ENCODE measurements at regions not wholly inside any gene's neighbourhood (a gene's known extent, or its start where the extent isn't known, plus 50 kb on each side); places are given as distances from the start of the nearest gene placed in this dataset.

- no peak for DNase-seq (ENCODE audit: low read depth)
Measured at GRCh38 chr7:52700349-52700748, 335.1 kb upstream of the POM121L12 start.

- DNase-seq (ENCODE audit: low read depth) = no peak
Measured at GRCh38 chr7:52695973-52696595, 339.3 kb upstream of the POM121L12 start.

GRCh38 chr7:52691257-52691656 lies 344.2 kb upstream of the POM121L12 start:
- no peak for DNase-seq (ENCODE audit: low read depth)

- no peak for DNase-seq (ENCODE audit: low read depth)
Measured at GRCh38 chr7:52689912-52690311, 345.5 kb upstream of the POM121L12 start.

DNA sequence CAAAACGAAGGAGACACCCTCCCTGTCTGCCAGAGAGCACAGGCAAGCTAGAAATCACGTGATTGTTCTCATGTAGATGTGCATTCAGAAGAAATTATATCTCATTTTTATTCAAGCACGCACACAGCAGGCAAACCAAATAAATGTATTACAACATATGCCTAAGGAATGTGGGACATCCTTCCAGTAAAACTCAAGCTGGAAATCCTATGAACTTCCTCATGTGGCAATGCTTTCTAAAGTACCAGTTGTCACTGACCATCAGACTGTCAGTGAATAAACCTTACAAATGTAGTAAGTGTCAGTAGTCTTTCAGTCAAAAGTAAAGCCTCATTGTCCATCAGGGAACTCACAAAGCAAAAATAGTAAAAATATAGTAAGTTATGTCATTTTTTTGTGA lies 350.1 kb upstream of the POM121L12 start:
- DNase-seq (ENCODE audit: low read depth) = no peak

GRCh38 chr7:52684388-52684787 lies 351.0 kb upstream of the POM121L12 start:
- DNase-seq (ENCODE audit: low read depth) = no peak

DNA sequence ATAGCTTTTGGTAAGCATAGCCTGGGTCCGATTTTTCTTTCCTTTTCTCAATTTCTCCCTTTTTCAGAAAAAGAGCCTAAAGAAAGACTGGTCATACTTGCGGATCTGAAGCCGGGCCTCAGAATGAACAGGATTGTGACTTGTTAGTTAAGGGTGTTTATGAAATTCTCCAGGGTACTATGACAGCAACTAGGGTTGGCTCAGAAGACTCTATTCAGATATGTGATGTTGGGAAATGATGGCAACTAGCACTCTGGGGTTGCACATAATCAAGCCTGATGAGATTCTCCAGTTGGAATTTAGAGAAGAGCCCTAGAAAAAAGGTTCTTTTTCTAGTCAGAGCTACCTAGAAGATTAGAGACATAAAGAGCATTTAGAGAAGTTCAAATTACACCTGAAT lies 352.4 kb upstream of the POM121L12 start:
- no peak for DNase-seq (ENCODE audit: low read depth)

- DNase-seq (ENCODE audit: low read depth) = no peak
Measured at GRCh38 chr7:52670608-52671225, 364.7 kb upstream of the POM121L12 start.

GRCh38 chr7:52669031-52669430 lies 366.4 kb upstream of the POM121L12 start:
- DNase-seq (ENCODE audit: low read depth) = no peak

- DNase-seq (ENCODE audit: low read depth) = no peak
Measured at GRCh38 chr7:52668435-52668834, 367.0 kb upstream of the POM121L12 start.

GRCh38 chr7:52659178-52659577 lies 376.3 kb upstream of the POM121L12 start:
- DNase-seq (ENCODE audit: low read depth) = no peak

DNA sequence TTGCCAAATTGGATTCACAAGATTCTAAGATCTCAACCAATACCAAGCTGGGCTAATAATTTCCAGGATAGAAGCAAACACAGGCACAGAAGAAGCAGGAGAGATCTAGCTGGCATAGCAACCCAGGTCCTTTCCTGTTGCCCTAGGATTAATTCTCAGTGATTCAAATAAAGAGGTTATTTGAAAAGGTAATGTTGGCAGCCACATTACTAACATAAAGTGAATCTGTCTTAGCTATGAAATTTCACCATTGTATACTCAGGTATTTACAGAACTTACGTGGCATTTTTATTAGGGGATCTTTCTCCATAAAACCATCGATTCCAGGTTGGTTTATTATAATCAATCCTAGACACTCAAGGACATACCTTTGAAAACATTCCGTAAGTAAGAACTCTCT lies 379.3 kb upstream of the POM121L12 start:
- no peak for DNase-seq (ENCODE audit: low read depth)

DNA sequence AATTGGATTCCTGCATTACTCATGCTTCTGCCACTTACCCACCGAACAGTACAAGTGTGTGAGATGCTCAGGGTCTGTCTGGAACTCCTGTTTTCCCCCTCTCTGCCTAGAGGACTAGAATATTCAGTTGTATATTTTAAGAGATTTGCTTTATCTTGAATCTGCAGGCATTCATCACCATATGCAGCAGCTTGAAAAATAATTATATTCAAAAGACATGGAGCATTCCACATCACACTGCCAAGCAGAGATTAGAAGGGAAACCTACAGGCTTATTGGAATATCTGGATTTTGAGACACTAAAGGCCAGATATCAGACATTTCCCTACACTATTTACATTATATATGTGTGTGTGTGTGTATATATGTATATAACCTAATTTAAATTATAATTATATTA lies 382.8 kb upstream of the POM121L12 start:
- no peak for DNase-seq (ENCODE audit: low read depth)

DNA sequence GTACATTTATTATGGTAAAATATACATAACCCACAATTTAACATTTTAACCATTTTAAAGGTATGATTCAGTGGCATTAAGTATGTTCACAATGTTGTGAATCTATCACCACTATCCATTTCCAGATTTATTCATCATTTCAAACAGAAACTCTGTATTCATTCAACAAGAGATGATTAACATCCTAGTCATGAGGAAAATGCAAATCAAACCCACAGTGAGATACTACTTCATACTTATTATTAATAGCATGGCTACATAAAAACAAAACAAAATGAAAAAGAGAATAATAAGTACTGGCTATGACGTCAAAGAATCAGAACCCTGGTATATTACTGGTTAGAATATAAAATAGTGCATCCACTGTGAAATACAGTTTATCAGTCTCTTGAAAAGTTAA lies 386.6 kb upstream of the POM121L12 start:
- no peak for DNase-seq (ENCODE audit: low read depth)

- DNase-seq (ENCODE audit: low read depth) = no peak
Measured at GRCh38 chr7:52647046-52647445, 388.4 kb upstream of the POM121L12 start.

- no peak for DNase-seq (ENCODE audit: low read depth)
Measured at GRCh38 chr7:52639981-52640380, 395.5 kb upstream of the POM121L12 start.

DNA sequence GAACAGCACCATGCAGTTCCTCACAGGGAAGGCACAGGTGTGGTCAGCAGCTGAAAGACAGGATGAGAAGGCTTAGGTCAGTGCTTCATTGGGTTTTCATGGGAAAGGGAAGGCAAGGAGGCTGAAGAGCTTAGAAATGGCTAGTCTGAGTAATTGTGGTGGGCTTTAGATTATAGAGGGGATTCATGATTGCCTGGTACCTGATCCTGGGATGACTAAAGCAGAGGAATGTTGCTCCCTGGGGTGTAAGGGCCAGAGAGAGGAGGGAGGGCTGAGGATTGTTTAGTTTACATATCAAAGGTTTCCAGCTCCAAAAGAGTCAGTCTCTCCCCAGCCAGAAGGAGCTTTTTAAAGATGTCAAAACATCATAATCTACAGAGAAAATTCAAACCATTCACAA lies 396.3 kb upstream of the POM121L12 start:
- DNase-seq (ENCODE audit: low read depth) = no peak

DNA sequence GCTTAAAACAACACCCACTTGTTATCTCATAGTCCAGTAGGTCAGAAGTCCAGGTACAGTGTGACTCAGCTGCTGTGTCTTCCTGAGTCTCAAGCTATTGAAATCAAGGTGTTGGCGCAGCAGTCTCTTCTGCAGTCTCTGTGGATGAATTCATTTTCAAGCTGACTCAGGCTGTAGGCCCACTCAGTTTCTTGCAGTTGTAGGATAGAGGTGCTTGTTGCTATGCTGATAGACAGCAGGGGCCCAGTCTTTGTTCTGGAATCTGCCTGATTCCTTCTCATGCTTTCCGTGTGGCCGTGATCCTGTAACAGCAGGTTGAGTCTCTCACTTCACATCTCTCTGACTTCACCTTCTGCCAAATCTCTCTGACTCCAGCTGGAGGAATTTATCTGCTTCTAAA lies 400.4 kb upstream of the POM121L12 start:
- no peak for DNase-seq (ENCODE audit: low read depth)

- DNase-seq (ENCODE audit: low read depth) = no peak
Measured at GRCh38 chr7:52620849-52621248, 414.6 kb upstream of the POM121L12 start.

DNA sequence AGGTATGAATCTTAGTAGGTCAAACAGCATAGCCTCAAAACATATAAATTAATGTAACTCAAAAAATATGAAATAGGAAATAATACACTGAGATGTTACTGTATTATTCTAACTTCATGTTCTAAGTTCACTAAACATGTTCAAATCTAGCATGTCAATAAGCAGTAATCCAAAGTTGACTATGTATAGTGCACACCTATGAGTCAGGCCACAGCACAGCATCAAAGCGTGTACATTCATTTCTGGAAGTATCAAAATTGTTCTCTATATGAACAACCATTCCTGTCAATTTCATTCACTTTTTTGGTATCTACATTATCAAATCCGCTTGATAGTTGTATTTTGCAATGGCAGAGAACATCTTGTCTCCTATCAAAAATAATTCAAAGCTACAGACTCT lies 418.9 kb upstream of the POM121L12 start:
- no peak for DNase-seq (ENCODE audit: low read depth)

GRCh38 chr7:52615021-52615695 lies 420.3 kb upstream of the POM121L12 start:
- no peak for DNase-seq (ENCODE audit: low read depth)

DNA sequence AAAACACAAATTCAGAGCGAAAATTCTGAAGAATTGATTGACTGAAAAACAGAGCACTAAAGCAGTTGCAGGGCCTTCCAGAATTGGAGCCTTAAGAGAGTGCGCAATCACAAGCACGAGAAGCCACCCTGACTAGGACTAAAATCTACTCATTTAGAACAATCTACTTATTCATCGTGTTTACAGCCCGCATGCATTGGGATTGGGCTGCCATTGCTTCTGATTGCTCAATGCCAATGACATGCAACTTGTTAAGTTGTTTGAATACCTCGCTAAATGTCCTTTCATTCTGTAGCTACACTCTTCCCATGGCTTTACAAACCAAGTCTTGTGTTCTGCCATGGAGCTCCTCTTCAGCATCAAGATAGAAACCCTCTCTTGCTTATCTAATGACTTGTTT lies 425.9 kb upstream of the POM121L12 start:
- DNase-seq (ENCODE audit: low read depth) = no peak

DNA sequence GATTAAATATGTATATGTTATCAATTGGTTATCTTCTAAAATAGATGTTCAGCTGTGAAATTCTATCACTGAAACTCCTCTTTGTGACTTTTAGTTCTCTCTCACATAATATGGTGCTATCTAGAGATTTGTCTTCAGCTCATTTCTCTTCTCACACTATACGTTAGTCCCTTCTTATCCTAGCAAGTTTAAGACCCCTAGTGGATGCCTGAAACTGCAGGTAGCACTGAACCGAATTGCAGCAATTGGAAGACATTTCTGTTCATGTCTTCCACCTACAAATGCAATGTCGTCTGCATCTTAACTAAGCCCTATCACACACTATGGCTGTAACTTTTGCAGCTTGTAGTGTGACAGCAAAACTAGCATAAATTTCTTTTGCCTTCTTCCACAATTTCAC lies 442.7 kb upstream of the POM121L12 start:
- DNase-seq (ENCODE audit: low read depth) = no peak

DNA sequence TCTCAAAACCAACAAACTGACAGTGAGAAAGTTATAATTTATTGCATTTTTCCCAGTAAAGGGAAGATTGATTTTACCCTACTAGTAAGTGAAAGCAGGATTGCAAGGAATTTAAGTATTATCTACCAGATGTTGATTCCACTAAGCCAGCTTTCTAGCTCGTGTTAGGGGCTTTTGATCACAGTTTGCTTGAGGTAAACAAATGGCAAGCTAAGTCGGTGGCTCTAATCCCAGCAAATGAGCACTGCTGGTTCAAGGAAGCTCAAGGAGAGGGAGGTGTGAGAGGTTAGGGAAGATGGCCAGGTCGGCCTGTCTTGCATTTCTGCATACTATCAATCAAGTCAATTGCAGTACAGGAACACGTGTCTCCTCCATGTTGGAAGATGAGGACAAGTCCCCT lies 448.7 kb upstream of the POM121L12 start:
- no peak for DNase-seq (ENCODE audit: low read depth)
